NCI-H2227 treated with DMSO at 0.1 percent for 48 hours (cell line): ENCODE measurements at regions not wholly inside any gene's neighbourhood (a gene's known extent, or its start where the extent isn't known, plus 50 kb on each side); places are given as distances from the start of the nearest gene placed in this dataset.

Experiments used
- DNase-seq: peaks from one replicate; lab custom pipeline; 2025; lab: John Stamatoyannopoulos, UW

- DNase-seq = no peak
Observed at GRCh38 chr2:219692521-219692920, 65.1 kb downstream of the SLC4A3 start.

GRCh38 chr2:219695145-219695709 is 67.8 kb downstream of the SLC4A3 start:
- no peak for DNase-seq

GRCh38 chr2:219697811-219698747 is 70.6 kb downstream of the SLC4A3 start:
- DNase-seq = no peak

DNA sequence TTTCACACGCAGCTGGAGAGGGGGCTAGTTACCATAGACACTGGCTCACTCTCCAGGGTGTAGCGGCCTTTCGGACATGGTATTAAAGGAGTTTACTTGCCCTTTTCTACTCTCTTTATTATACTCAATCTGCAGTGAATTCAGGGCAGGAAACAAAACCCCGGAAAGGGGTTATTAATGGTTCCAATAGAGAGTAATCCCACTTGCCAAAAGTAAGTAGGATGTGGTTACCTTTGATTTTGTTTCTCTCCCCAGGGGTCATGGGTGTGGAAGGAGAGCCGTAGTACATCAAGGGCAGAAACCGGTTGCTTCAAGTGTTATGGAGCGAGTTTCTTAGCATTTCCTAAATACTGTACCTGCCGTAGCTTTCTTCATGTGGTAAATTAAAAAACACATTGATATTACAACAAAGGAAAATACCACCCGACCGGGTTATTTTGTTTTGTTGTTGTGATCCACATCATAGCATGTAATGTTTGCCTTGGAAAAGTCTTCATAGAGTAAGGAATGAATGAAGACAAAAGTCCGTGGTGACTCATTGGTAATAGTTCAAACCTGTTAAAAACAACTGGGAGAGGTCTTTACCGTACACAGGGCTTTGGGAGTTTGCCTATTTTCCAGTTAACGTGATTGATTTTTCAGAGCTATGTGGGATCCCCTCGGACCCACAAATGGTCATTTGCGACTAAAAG is 71.5 kb downstream of the SLC4A3 start:
- no peak for DNase-seq

DNA sequence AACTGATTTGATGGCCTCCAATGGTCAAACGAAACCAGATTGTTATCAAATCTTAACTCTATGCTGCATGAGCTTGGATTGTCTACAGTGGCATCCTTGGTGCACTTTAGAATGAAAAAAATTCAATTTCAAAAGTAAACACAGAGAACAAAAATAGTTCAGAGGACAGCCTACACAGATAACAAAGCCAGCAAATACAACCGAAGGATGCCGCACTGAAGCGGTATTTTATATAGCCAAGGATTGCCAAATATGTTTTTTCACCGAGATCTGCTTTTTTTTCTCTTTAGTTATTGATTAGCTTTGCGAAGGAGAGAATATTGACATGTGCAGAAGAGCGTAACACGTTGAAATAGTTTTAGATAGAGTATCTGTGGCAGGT is 72.0 kb downstream of the SLC4A3 start:
- no peak for DNase-seq

- no peak for DNase-seq
Observed at GRCh38 chr2:219701847-219702634, 74.6 kb downstream of the SLC4A3 start.

DNA sequence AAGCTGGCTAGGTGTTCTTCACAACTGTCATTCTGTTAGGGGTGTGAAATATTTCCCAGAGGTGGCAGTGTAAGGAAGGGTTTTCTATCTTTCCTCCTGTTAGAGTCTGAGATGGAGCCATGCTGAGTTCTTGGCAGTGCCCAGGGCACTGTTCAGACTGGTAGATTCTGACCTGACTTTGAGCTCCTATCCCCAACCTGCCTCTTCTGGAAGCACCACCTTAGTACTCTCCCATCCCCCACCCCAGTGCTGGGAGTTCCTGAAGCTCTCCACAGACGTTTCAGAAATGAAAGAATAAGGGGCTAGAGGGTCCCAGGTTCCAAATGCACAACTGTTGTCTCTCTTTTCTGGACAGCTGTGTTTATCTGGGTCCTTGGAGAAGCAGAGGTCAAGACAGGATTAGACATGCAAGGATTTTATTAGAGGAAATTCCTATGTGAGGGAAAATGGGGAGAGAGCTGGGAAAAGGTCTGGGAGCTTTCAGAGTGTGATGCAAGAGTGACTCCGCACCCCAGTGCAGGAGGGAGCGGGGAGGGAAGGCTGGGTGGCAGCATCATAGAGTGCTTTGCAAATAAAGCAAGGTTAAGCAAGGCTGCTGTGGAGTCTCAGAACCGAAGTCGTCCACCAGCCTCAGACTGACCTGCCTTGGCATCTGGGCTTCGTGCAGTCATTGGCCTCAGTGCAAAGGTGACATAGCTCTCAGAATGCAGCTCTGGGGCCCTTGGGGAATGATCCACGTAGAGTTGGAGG is 75.5 kb downstream of the SLC4A3 start:
- no peak for DNase-seq

DNA sequence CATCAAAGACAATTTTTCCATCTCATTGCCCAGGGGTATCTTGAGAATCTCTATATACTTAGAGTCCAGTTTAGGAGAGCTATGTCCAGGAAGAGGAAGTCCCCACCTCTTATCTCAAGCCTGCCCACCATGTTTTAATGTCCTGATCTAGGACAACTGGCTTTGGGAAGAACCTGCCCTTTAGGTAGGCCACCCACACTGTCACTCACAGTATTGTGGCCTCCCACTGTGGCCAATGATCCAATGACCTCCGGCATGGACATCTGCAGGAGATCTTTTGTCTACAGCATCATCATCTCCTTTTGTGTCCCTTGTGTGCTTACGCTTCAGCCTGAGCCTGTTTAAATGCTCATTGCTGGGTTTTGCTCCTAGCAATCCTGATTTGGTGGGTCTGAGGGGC is 77.4 kb downstream of the SLC4A3 start:
- DNase-seq = no peak

- DNase-seq = no peak
Observed at GRCh38 chr2:219706823-219707281, 79.4 kb downstream of the SLC4A3 start.

- no peak for DNase-seq
Observed at GRCh38 chr2:219707496-219708285, 80.3 kb downstream of the SLC4A3 start.

DNA sequence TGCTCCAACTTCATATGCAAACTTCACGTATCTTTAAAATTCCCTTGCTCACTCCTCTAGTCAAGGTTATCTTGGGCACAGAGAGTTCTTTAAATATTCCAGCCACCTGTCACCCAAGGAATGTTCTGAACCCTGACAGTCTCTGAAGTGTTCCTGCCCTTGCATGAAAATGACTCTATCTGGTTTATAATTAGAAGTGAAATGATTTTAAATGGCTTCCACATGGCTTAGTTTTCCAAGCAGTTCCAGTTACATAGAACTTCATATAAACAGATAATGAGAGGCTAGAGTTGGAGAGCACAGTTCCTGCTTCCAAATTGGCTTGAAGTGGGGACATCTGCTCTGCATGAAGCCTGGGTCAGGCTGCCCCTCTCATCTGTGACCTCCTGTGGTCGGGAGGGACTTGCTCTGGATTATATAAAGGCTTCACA is 81.9 kb downstream of the SLC4A3 start:
- DNase-seq = no peak

- no peak for DNase-seq
Observed at GRCh38 chr2:219713110-219713509, 85.7 kb downstream of the SLC4A3 start.

DNA sequence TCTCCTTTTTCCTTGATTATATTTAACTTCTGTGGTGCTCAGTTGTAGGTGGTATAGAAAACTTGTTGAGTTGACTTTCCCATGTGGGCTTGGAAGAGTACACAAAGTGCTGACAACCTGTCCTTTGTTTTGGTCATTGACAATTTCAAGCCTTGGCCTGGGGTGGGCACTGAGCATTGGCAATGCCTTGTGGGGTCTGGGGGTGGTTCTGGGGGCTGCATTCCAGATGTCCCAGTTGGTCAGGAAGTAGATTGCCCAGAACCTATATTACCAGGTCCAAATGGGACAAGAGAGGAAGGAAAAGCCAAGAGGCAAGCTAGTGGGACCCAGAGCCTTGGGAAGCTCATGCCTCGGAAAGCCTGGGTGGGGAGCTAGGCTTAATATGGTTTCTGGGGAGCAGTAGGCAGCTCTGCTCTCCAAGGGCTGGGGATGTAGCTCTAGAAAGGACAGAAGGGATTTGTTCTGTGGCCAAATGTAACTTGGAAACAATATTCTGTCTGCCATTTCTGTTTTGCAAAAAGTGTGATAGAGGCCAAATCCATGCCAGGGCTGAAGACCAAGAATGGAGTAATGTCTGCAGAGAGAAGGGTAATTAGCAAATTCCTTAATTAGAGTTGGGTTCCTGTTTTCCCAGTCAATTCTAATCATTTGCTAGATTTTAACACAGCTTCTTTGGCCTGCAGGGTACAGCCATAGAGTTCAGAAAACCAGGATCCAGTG is 87.4 kb downstream of the SLC4A3 start:
- no peak for DNase-seq

- DNase-seq = no peak
Observed at GRCh38 chr2:219718066-219718465, 90.6 kb downstream of the SLC4A3 start.

GRCh38 chr2:219719521-219719920 is 92.1 kb downstream of the SLC4A3 start:
- DNase-seq = no peak

- no peak for DNase-seq
Observed at GRCh38 chr2:219720956-219721355, 93.5 kb downstream of the SLC4A3 start.

- no peak for DNase-seq
Observed at GRCh38 chr2:219722276-219722879, 94.9 kb downstream of the SLC4A3 start.

- no peak for DNase-seq
Observed at GRCh38 chr2:219723311-219723710, 95.9 kb downstream of the SLC4A3 start.

DNA sequence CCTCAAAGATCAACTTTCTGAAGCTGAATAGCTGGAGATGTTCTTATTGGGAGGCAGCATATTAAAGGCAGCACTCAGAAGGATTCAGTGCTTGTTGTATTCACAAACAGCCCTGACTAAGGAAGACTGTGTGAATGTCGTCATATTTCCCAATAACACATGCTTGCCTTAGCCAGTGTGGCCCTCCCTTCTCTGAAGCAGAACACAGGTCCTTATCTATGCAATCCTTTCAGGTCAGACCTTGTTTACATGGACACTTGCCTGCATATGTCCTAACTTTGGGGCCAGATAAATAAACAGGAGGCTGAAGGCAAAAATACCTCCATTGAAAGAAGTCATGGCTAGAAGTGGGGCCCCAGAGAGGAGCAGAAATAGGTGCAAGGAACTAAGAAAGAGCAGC is 97.2 kb downstream of the SLC4A3 start:
- no peak for DNase-seq
